NB4 (cell line): ENCODE measurements at regions not wholly inside any gene's neighbourhood (a gene's known extent, or its start where the extent isn't known, plus 50 kb on each side); places are given as distances from the start of the nearest gene placed in this dataset.

Experiments
- CTCF ChIP-seq: IDR thresholded peaks from one replicate; pipeline ENCODE4 v1.5.1; 2012; ENCODE audit warnings: low read depth, low read length
- MYC ChIP-seq: IDR thresholded peaks from 2 replicates; pipeline ENCODE4 v1.6.1; 2011; ENCODE audit warnings: low read depth, low read length
- POLR2A ChIP-seq: IDR thresholded peaks from 2 replicates; pipeline ENCODE4 v1.6.1; 2011; ENCODE audit warnings: mild to moderate bottlenecking; ENCODE audit not compliant: insufficient read length; ENCODE audit errors: extremely low read depth

- TF ChIP-seq CTCF: no peak
- TF ChIP-seq POLR2A: no peak
- no peak for TF ChIP-seq MYC
Observed at GRCh38 chr11:12585861-12586260, 88.4 kb upstream of the TEAD1 start.
